IPS DF 6.9 (cell line): ENCODE measurements at regions not wholly inside any gene's neighbourhood (a gene's known extent, or its start where the extent isn't known, plus 50 kb on each side); places are given as distances from the start of the nearest gene placed in this dataset.

Experiments used
- DNase-seq: peaks from one replicate; pipeline ENCODE4 v3.0.0-alpha.2; 2013; ENCODE audit warnings: low read depth, low spot score
- H3K27ac ChIP-seq: one replicate; pipeline ENCODE4 v1.5.1; 2013; ENCODE audit warnings: low read length, control low read depth
- H3K27me3 ChIP-seq: 2 replicates; pipeline ENCODE4 v1.6.1; 2013; ENCODE audit warnings: mild to moderate bottlenecking, low read length; ENCODE audit not compliant: control insufficient read depth, insufficient read depth
- H3K36me3 ChIP-seq: 2 replicates; pipeline ENCODE4 v1.6.1; 2013; ENCODE audit warnings: low read length; ENCODE audit not compliant: control insufficient read depth, insufficient read depth
- H3K4me1 ChIP-seq: 2 replicates; pipeline ENCODE4 v1.6.1; 2013; ENCODE audit warnings: low read length; ENCODE audit not compliant: control insufficient read depth, insufficient read depth
- H3K4me3 ChIP-seq: 2 replicates; pipeline ENCODE4 v1.5.1; 2013; ENCODE audit warnings: mild to moderate bottlenecking, low read length
- H3K9me3 ChIP-seq: 2 replicates; pipeline ENCODE4 v1.6.1; 2013; ENCODE audit warnings: low read length, inconsistent platforms; ENCODE audit not compliant: control insufficient read depth, insufficient read depth
- WGBS: extraction: QIAGEN DNeasy Blood & Tissue Kit; methylation state at CpG from one replicate; pipeline ENCODE4 v1.1.7; 2013; ENCODE audit warnings: mixed read lengths, missing lambda C conversion rate; ENCODE audit not compliant: insufficient read length, insufficient coverage; 5-methylcytosine and 5-hydroxymethylcytosine counted together

DNA sequence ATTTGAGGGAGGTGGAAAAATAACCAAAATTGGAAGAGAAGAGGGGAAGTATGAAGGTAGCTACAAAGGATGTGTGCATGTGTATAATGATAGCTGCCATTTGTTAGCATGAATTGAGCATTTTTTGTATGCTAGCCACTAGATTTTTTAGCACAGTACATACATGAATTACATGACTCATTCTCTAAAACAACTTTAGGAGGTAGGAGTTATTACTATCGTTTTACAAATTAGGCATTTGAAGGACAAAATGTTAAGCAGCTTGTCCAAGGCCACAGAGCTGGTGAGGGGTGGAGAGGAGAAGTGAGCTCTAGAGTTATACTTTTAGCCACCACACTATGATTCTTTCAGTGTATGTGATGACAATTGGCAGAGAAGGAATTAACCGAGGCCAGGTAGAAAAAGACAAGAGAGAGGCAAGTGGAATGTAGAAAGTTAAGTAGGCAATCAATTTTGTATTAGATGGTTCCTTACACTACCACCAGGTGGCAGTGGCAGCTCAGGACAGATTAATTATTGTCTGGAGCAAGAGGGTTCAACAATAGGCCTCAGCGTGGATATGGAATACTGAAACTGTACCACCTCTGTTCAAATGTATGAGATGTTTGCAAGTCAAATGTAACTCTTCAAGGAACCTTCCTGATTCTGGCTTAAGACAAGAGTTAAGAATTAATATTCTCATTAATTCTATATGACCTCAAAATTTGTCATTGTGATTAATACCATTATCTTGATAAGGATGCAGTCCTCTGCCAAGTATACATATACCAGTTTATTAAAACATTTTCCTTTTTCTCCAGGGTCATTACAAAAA is 128.0 kb downstream of the MBL2 start:
- WGBS: no CpG with 5 or more reads among the region's 3 CpGs
- DNase-seq: peak; percentile 22
- H3K27ac ChIP-seq: no peak overlapping the region

DNA sequence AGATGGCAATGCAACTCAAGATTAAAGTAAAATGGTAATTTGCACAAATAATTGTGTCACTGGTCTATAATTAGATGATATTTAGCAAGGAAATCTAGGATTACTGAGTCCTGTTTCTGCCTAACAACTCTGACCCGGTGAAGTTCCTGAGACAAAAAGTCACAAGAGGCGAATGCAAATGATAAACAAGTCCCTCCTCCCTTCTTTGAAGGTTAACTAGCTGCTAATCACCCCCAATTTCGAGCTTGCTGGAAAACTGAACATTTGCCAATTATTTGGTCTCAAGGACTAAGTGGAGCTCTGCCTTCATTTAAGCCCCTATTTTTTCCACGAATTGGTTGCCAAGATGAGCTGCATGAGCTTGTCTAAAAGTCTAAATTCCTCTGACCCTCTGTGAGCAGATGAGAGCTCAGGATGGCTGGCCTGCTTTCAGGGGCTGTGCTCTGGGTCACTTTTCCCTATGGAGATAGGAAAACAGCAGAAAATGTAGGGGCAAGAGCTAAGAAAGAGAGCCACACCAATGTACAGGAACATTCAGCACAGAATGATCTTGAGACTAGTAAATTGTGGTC is 127.3 kb downstream of the MBL2 start:
- WGBS: no CpG with 5 or more reads among the region's 4 CpGs
- H3K36me3 ChIP-seq: no peaks in the 10 kb centered on the region
- DNase-seq: no peak
- no peaks in the 10 kb centered on the region for H3K27me3 ChIP-seq
- H3K9me3 ChIP-seq: no peaks in the 10 kb centered on the region
- H3K4me1 ChIP-seq: no peaks in the 10 kb centered on the region
- no peak overlapping the region for H3K4me3 ChIP-seq
- no peak overlapping the region for H3K27ac ChIP-seq

More for the DNA sequence above, 128.0 kb downstream of the MBL2 start:
- H3K27me3 ChIP-seq: no peaks in the 10 kb centered on the region
- no peaks in the 10 kb centered on the region for H3K4me1 ChIP-seq
- H3K9me3 ChIP-seq: no peaks in the 10 kb centered on the region
- no peak overlapping the region for H3K4me3 ChIP-seq
- no peaks in the 10 kb centered on the region for H3K36me3 ChIP-seq

DNA sequence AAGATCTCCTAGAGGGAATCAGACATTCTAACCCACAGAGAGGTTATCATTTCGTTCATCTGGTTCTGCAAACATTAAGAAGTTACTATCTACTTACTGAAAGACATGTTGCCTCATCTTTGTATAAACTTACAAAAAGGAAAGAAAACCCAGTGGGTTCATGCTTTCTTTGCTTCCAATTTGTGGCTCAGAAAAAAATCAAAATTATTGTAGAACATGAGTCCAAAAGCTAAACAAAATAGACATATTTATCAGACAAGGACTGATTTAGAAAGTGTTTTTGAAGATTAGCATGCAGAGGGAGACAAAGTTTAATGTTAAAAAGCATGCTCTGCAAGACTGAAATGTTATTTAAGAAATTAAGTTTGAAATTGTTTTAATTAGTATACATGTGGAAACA is 123.1 kb downstream of the MBL2 start:
- WGBS: no CpG with 5 or more reads among the region's 1 CpG
- H3K27ac ChIP-seq: no peak overlapping the region
- H3K4me3 ChIP-seq: no peak overlapping the region
- no peaks in the 10 kb centered on the region for H3K27me3 ChIP-seq
- DNase-seq: no peak
- H3K9me3 ChIP-seq: no peaks in the 10 kb centered on the region
- no peaks in the 10 kb centered on the region for H3K4me1 ChIP-seq
- H3K36me3 ChIP-seq: no peaks in the 10 kb centered on the region

DNA sequence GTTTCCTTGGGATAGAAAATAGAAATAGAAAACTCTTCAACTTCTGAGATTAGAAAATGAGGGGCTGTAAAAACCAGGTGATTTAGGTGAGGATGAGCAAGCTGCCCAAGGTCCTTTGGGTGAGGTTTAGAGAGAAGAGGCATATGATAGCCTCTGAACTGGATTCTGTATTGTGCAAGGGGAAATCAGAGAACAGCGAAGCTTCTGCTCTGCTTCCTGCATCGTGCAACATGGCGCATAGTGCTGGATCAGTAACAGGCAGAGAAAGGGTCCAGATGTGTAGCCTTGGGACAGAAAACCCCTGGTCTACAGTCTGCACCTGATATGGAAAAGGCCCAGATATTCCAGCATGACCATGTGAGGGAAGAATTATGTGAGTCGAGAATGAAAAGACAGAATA is 121.7 kb downstream of the MBL2 start:
- no CpG with 5 or more reads among the region's 4 CpGs for WGBS
- H3K27ac ChIP-seq: no peak overlapping the region
- DNase-seq: no peak

DNA sequence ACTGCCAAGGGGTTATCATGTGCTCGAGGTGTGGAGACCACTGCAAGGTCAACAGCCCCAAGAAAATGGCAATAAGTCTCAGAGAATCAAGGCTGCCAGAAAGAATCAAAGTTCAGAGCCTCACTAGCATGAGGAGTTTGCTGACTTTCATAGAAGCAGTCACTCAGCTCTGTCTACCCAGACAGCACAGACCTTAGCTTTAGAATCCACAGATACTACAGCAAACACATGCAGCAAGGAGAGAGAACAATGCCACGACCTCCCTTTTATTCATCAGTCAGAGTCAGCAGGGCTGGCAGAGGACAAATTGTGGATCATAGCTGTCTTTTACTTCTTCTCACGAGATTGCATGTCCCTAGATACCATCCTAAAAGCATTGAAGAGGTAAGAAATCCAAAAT is 121.3 kb downstream of the MBL2 start:
- no peaks in the 10 kb centered on the region for H3K27me3 ChIP-seq
- WGBS: no CpG with 5 or more reads among the region's 3 CpGs
- no peaks in the 10 kb centered on the region for H3K4me1 ChIP-seq
- no peak overlapping the region for H3K4me3 ChIP-seq
- H3K9me3 ChIP-seq: no peaks in the 10 kb centered on the region
- H3K36me3 ChIP-seq: no peaks in the 10 kb centered on the region
- no peak overlapping the region for H3K27ac ChIP-seq
- no peak for DNase-seq

More for the DNA sequence above, 121.7 kb downstream of the MBL2 start:
- no peak overlapping the region for H3K4me3 ChIP-seq
- H3K4me1 ChIP-seq: no peaks in the 10 kb centered on the region
- no peaks in the 10 kb centered on the region for H3K9me3 ChIP-seq
- no peaks in the 10 kb centered on the region for H3K27me3 ChIP-seq
- H3K36me3 ChIP-seq: no peaks in the 10 kb centered on the region

DNA sequence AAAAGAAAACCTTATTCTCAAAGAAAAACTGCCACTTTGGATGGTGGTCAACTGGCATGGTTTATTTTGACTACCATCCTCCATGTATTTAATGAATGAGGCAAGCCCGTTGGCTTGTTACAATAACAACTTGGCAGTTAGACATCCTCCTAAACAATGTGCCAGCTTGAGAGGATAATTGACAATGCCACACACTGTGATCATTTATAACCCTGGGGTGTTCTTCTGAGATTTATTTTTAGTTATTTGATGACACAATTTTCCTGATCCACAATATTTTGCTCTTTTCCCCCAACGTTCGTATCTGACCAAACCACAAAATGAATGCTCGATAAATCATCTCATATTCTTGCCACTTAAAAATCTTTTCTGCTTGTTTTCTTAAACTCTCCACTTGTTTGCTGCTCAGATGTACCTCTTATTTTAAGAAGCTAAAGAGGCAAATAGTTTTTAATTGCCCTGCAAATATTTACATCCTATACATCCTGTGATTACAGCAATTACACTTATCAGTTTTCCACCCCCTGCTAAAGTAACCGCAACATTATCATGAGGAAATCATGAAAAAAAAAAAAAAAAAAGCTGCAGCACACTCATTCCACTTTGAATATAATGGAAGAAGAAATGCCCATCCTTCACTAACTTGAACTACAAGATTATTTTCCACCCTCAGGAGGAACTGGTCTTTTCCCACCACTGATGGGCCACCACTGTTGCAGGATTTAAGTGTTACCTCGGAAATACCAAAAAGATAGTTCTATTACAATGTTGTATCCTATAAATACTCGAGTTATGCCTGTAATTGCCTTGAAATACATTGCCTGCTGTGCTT is 119.9 kb downstream of the MBL2 start:
- Histone ChIP-seq H3K36me3 (no peaks in the 10 kb centered on the region), H3K4me1 (no peaks in the 10 kb centered on the region), H3K27ac (no peak overlapping the region), H3K4me3 (no peak overlapping the region), H3K9me3 (no peaks in the 10 kb centered on the region), H3K27me3 (no peaks in the 10 kb centered on the region)
- no peak for DNase-seq
- WGBS: no CpG with 5 or more reads among the region's 7 CpGs

DNA sequence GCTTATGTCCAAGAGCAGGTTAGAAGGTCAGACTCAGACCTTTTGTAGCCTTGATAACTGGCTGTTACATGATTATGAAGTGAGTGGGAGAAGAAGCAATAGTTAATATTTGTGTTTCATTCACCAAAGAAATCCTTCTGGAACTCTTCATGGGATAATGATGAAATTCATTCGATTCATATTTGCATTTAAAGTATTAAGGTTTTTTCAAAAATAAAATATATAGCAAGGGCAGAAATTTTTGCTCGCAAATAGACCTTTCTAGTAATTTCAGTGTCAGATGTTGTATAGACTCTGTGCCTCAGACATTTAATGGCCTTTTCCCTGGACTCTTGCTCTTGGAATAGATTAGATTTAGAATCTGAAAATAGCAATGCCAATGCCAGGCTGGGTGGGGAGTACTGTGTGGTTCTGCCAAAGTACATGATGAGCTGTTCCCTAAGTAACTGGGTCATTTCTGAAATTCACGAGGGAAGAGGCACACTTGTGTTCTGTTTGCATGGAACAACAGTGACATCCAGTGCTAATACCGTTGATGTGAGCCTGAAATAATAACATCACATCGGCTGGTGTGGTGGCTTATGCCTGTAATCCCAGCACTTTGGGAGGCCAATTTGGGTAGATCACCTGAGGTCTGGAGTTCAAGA is 119.2 kb downstream of the MBL2 start:
- Histone ChIP-seq H3K27ac (no peak overlapping the region), H3K36me3 (no peaks in the 10 kb centered on the region), H3K4me3 (no peak overlapping the region), H3K9me3 (no peaks in the 10 kb centered on the region), H3K27me3 (no peaks in the 10 kb centered on the region), H3K4me1 (no peaks in the 10 kb centered on the region)
- no CpG with 5 or more reads among the region's 5 CpGs for WGBS
- DNase-seq: no peak

DNA sequence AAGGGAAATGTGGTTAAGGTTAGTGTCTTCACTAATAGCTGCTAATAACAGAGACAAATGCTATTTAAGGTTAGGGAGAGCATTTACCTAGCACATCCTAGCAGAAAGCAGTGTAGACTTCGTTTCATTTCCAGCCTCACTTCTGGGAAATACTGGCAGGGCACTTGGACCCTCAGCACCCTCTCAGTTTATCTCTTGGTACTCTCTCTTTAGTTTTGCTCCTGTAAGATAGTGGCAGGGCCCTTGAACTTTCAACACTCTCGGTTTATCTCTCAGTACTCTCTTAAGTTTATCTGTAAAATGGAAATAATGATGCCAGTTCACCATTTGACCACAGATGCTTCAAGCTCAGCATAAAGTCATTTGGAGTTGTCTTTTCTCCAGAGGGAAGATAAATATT is 118.4 kb downstream of the MBL2 start:
- no peak overlapping the region for H3K4me3 ChIP-seq
- H3K4me1 ChIP-seq: no peaks in the 10 kb centered on the region
- no peaks in the 10 kb centered on the region for H3K36me3 ChIP-seq
- no peaks in the 10 kb centered on the region for H3K9me3 ChIP-seq
- DNase-seq: no peak
- no peaks in the 10 kb centered on the region for H3K27me3 ChIP-seq
- no CpG with 5 or more reads among the region's 2 CpGs for WGBS
- no peak overlapping the region for H3K27ac ChIP-seq

DNA sequence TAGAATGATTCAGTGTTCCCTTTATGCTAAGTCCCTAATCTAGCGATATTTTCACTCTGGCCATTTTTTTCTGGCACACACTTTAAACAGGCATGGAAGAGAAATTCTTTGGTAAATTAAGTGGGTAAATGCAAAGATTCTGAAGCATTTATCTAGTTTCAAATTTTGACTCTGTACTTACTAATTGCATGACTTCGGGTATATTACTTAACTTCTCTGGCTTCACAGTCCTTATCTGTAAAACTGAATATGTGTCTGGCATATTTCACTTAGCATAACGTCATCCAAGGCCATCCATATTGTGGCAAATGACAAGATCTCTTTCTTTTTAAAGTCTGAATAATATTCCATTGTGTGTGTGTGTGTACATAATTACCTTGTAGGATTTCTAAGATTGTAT is 114.5 kb downstream of the MBL2 start:
- no CpG with 5 or more reads among the region's 3 CpGs for WGBS

DNA sequence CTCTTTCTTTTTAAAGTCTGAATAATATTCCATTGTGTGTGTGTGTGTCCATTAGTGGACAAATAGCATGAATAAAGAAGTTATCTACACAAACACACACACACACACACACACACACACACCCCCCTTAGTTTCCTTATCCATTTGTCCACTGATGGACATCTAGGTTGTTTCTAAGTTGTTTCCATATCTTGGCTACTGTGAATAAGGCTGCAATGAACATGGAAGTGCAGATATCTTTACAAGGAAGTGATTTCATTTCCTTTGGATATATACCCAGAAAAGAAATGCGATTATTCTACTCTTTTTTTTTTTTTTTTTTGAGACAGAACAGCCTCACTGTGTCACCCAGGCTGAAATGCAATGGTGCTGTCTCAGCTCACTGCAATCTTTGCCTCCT is 113.5 kb downstream of the MBL2 start:
- WGBS: no CpG with 5 or more reads among the region's 1 CpG
- no peaks in the 10 kb centered on the region for H3K27me3 ChIP-seq
- no peak overlapping the region for H3K27ac ChIP-seq
- H3K9me3 ChIP-seq: no peaks in the 10 kb centered on the region
- no peaks in the 10 kb centered on the region for H3K4me1 ChIP-seq
- DNase-seq: no peak
- H3K4me3 ChIP-seq: no peak overlapping the region
- no peaks in the 10 kb centered on the region for H3K36me3 ChIP-seq

More for the DNA sequence above, 114.5 kb downstream of the MBL2 start:
- Histone ChIP-seq H3K27ac (no peak overlapping the region), H3K9me3 (no peaks in the 10 kb centered on the region), H3K36me3 (no peaks in the 10 kb centered on the region), H3K27me3 (no peaks in the 10 kb centered on the region), H3K4me3 (no peak overlapping the region), H3K4me1 (no peaks in the 10 kb centered on the region)
- no peak for DNase-seq
